WERI-Rb-1 (cell line): ENCODE measurements at regions not wholly inside any gene's neighbourhood (a gene's known extent, or its start where the extent isn't known, plus 50 kb on each side); places are given as distances from the start of the nearest gene placed in this dataset.
"Not testable (repeated sequence)": the region's sequence is repeated elsewhere in the genome, so short reads cannot be mapped to it uniquely, and the experiment has no call there.

ENCODE experiments used
- DNase-seq: peaks from one replicate; pipeline ENCODE4 v3.0.0-alpha.2; 2020
- H3K27ac ChIP-seq: fragments of 250-450 bp; sonication (Bioruptor Pico); 2 replicates; pipeline ENCODE4 v1.5.1; 2020; ENCODE audit warnings: mild to moderate bottlenecking, moderate library complexity
- H3K27me3 ChIP-seq: fragments of 250-450 bp; sonication (Bioruptor Pico); 2 replicates; pipeline ENCODE4 v1.5.1; 2021; ENCODE audit warnings: mild to moderate bottlenecking, low read depth, moderate library complexity; ENCODE audit not compliant: insufficient read depth, severe bottlenecking
- H3K36me3 ChIP-seq: fragments of 250-450 bp; sonication (Bioruptor Pico); 2 replicates; pipeline ENCODE4 v1.5.1; 2020; ENCODE audit warnings: mild to moderate bottlenecking, moderate library complexity
- H3K4me3 ChIP-seq: 2 replicates; pipeline ENCODE4 v1.5.1; 2011; ENCODE audit warnings: low read depth, mild to moderate bottlenecking, control low read depth, low read length
- H3K9me3 ChIP-seq: fragments of 250-450 bp; sonication (Bioruptor Pico); 2 replicates; pipeline ENCODE4 v1.5.1; 2021; ENCODE audit warnings: mild to moderate bottlenecking, moderate library complexity; ENCODE audit not compliant: severe bottlenecking
- TF ChIP-seq, protein P1 (sequence below): IDR thresholded peaks from 2 replicates; pipeline ENCODE4 v1.5.1; 2011; ENCODE audit warnings: low read depth, mild to moderate bottlenecking, control low read depth, inconsistent platforms, low read length

GRCh38 chr3:14033023-14033422, 91.6 kb downstream of the CHCHD4 start:
- DNase-seq, result no peak
- peaks cover 16% of the 10 kb centered on the region for H3K9me3 ChIP-seq
- H3K4me3 ChIP-seq, result no peak overlapping the region
- TF ChIP-seq, protein P1, sequence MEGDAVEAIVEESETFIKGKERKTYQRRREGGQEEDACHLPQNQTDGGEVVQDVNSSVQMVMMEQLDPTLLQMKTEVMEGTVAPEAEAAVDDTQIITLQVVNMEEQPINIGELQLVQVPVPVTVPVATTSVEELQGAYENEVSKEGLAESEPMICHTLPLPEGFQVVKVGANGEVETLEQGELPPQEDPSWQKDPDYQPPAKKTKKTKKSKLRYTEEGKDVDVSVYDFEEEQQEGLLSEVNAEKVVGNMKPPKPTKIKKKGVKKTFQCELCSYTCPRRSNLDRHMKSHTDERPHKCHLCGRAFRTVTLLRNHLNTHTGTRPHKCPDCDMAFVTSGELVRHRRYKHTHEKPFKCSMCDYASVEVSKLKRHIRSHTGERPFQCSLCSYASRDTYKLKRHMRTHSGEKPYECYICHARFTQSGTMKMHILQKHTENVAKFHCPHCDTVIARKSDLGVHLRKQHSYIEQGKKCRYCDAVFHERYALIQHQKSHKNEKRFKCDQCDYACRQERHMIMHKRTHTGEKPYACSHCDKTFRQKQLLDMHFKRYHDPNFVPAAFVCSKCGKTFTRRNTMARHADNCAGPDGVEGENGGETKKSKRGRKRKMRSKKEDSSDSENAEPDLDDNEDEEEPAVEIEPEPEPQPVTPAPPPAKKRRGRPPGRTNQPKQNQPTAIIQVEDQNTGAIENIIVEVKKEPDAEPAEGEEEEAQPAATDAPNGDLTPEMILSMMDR, result no peak
- H3K27me3 ChIP-seq, result peaks cover 48% of the 10 kb centered on the region
- no peak overlapping the region for H3K27ac ChIP-seq
- no peaks in the 10 kb centered on the region for H3K36me3 ChIP-seq

- DNase-seq, result no peak
- Histone ChIP-seq H3K9me3 (peaks cover under 1% of the 10 kb centered on the region), H3K27ac (no peak overlapping the region), H3K4me3 (no peak overlapping the region), H3K36me3 (no peaks in the 10 kb centered on the region), H3K27me3 (peaks cover 37% of the 10 kb centered on the region)
- TF ChIP-seq, protein P1, result no peak
These were observed 93.4 kb downstream of the CHCHD4 start for GRCh38 chr3:14031271-14031670.

GRCh38 chr3:14029390-14029995, 95.2 kb downstream of the CHCHD4 start:
- not testable (repeated sequence) for H3K36me3 ChIP-seq, H3K27ac ChIP-seq, H3K9me3 ChIP-seq, DNase-seq, H3K4me3 ChIP-seq
- H3K27me3 ChIP-seq, result peaks cover 22% of the 10 kb centered on the region

DNA sequence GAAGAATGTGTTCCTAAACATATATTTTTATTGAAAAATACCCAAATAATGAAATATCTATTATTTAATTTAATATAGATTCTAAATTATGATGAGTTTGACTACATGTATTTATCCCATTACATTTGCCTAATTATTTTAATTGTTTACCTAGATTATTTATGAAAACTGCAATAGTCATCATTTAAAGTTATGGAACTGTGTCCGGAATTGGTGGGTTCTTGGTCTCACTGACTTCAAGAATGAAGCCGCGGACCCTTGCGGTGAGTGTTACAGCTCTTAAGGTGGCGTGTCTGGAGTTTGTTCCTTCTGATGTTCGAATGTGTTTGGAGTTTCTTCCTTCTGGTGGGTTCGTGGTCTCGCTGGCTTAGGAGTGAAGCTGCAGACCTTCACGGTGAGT, 96.5 kb downstream of the CHCHD4 start:
- not testable (repeated sequence) for DNase-seq, H3K36me3 ChIP-seq, H3K4me3 ChIP-seq, H3K27ac ChIP-seq
- Histone ChIP-seq H3K9me3 (peaks cover 12% of the 10 kb centered on the region), H3K27me3 (peaks cover 12% of the 10 kb centered on the region)

DNA sequence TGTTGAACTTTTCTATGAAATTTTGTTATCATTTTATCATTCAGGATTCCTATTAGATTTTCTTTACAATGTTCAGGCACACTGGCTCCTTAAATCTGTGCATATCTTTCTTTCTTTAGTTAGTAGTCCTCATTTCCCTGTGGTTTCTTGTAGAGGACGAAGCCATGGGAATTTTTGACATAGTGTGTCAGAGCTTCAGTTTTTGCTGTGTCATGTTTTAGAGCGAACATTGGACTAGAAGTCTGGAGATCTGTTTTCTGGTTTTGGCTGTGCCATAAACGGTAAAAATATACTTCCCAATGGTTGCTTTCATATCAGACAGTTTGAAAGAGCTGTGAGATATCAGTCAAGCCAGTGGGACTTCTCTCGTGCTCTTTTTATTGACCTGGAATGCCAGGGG, 105.2 kb downstream of the CHCHD4 start:
- H3K4me3 ChIP-seq, result no peak overlapping the region
- peaks cover 6% of the 10 kb centered on the region for H3K27me3 ChIP-seq
- no peak for DNase-seq
- H3K36me3 ChIP-seq, result no peaks in the 10 kb centered on the region
- no peak overlapping the region for H3K27ac ChIP-seq
- H3K9me3 ChIP-seq, result peaks cover 8% of the 10 kb centered on the region
- TF ChIP-seq, protein P1, result no peak

DNA sequence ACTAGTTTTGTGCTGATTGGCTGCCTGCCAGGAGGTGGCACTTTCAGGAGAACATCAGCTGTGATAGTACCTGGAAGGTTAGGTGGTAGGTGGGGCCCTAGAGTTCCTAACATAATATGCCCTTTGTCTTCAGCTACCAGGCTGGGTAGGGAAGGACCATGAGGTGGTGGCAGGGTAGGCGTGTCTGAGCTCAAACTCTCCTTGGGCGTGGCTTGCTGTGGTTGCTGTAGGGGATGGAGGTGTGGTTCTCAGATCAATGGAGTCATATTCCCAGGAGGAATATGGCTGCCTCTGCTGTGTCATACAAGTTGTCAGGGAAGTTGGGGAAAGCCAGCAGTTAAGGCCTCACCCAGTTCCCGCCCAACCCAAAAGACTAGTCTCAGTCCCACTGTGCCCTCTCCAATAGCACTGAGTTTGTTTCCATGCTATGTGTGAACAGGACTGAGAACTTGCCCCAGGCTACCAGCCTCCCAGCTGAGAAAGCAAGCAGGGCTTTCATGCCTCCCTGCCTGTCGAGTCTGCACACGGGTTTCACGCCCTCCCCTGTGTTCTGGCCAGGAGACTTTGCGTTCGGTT, 107.7 kb downstream of the CHCHD4 start:
- DNase-seq, result no peak
- Histone ChIP-seq H3K27ac (no peak overlapping the region), H3K4me3 (no peak overlapping the region), H3K36me3 (no peaks in the 10 kb centered on the region), H3K9me3 (no peaks in the 10 kb centered on the region), H3K27me3 (peaks cover 12% of the 10 kb centered on the region)
- TF ChIP-seq, protein P1, result no peak

DNA sequence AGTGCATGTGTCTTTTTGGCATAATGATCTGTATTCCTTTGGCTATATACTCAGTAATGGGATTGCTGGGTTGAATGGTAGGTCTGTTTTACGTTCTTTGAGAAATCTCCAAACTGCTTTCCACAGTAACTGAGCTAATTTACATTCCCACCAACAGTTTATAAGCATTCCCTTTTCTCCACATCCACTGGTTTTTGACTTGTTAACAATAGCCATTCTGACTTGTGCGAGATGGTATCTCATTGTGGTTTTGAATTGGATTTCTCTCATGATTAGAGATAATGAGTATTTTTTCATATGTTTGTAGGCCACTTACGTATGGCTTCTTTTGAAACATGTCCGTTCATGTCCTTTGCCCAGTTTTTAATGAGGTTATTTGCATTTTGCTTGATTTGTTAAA, 117.7 kb downstream of the CHCHD4 start:
- Histone ChIP-seq H3K9me3 (peaks cover 3% of the 10 kb centered on the region), H3K36me3 (no peaks in the 10 kb centered on the region), H3K4me3 (no peak overlapping the region), H3K27me3 (no peaks in the 10 kb centered on the region), H3K27ac (no peak overlapping the region)
- no peak for DNase-seq
- TF ChIP-seq, protein P1, result no peak
